ENCODE measurements at regions not wholly inside any gene's neighbourhood (a gene's known extent, or its start where the extent isn't known, plus 50 kb on each side); places are given as distances from the start of the nearest gene placed in this dataset.

- TF ChIP-seq CTCF (IDR thresholded peaks at IDR 0.05; ENCODE audit: low read length) (no peak), EZH2 (IDR thresholded peaks at IDR 0.05; ENCODE audit: borderline replicate concordance, low read length) (no peak)
Measured at GRCh38 chr15:47618241-47618640, 99.1 kb upstream of the SEMA6D start.
